ENCODE measurements at regions not wholly inside any gene's neighbourhood (a gene's known extent, or its start where the extent isn't known, plus 50 kb on each side); places are given as distances from the start of the nearest gene placed in this dataset.

DNA sequence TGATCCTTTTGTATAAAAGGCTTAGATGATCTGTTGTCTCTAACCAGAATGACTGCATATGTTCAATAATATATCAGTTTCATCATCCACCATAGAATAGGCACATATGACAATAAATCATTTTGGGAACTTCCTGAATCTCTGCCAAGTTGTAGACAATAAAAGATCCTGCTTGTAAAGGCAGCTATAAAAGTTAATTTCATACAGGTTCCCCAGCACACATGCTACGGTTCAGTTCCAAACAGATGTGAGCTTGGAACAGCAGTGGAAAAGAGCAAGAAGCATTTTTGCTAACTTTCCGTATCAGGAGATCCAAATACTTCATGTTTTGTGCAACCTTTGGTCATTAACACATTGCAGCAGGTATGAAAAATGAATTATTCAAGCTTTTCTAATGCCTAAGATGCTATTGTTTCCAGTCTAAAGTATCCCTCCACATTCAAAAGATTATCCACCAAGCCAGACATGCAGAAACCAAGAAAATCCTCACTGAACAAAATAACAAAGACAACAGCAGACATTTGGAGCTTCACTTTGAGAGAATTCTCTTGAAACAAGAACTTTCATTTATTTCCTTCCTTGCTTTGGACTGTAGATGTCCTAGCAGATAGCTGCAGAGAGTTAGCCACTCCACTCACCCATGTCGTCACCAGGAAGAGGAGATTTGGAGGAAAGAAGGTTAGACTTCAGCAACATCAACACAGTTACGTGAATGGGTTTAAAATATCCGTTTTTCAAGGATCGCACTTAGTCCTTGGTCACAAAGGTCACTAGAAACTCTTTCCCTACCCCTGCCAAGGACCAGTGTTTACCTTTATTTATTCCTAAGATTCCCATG, 453.5 kb upstream of the JARID2 start:
- no peak for DNase-seq (ENCODE audit: low spot score)

DNA sequence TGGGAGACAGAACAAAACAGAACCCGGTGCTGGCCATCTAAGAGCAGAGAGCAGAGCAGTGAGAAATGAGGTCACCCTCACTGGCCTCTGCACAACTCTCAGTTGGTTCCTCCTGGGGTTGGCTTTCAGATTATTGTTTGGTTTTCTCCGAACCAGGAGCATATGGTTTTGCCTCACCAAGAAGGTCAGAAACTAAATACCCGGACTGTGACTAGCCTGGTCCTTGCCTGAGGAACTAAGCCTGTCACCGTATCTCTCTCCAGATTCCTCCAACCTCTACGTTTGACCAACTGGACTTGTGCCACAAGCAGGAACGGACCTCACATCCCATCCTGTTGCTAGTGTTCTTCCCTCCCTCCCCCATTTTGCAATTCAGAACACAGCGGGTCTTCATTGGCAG, 450.4 kb upstream of the JARID2 start:
- no peak for DNase-seq (ENCODE audit: low spot score)

DNA sequence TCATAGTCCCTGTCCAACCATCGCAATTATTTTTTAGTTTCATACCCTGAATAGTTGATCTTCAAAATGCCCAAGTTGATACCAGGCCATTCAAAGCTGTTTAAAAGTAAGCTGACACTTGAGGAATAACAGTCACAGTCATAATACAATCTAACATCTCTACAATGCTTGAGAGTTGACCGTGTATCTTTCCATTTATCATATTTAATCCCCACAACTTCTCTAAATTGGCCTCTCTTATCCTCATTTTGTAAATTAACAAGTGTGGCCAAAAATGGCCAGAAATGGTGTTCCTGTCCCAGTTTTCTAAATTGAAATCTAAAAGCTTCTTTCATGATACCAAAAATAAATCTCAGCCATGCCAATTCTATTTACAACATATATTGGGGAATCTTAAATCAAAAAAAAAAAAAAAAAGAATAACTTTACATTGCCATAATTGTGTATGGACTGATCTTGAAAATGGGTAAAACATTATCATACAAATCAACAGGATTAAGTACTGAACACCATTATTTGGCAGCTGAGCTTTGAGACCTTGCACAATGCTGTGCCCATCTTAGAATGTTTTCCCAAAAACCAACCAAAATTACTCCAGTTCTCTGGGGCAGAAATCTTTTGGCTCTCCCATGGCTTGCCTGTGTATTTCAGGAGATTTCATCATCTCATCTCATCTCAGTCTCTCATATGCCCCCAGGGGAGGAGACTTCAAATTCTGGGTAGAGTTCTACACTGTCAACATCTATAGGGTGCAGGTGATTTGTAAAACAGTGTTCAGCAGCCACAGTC, 448.7 kb upstream of the JARID2 start:
- no peak for DNase-seq (ENCODE audit: low spot score)

DNA sequence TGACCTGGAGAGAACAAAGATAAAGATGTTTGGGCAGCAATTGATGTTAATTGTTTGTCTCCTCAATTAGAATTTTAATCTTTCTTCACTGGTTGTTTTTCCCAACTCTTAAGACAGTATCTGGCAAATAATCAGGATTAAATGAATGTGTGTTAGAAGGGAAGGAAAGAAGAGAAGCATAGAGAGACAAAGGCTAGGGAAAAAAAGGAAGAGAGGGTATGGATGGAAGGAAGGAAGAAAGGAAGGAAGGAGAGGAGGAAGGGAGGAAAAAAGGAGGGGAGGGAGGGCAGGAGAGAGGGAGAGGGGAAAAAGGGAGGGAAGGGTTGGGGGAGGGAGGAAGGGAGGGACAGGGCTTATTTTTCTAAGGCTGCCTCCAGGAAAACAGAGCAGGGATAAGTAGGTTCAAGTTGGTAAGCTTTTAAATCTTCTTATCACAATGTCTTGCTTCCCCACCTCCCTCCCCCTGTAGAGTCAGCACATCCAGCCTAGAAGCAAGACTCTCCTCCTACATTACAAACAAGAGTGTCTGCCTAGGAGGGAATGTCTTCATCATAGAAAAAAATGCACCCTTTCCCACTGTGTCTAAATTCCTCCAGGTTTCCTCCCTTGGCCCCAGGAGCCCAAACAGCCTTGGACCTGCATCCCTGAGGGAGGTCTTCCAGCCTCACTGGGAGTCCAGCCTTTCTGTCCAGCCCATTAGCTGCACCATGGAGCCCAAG, 447.8 kb upstream of the JARID2 start:
- no peak for DNase-seq (ENCODE audit: low spot score)

- no peak for DNase-seq (ENCODE audit: low spot score)
Observed at GRCh38 chr6:14798594-14798982, 447.3 kb upstream of the JARID2 start.

- no peak for DNase-seq (ENCODE audit: low spot score)
Observed at GRCh38 chr6:14798996-14799588, 446.8 kb upstream of the JARID2 start.

DNA sequence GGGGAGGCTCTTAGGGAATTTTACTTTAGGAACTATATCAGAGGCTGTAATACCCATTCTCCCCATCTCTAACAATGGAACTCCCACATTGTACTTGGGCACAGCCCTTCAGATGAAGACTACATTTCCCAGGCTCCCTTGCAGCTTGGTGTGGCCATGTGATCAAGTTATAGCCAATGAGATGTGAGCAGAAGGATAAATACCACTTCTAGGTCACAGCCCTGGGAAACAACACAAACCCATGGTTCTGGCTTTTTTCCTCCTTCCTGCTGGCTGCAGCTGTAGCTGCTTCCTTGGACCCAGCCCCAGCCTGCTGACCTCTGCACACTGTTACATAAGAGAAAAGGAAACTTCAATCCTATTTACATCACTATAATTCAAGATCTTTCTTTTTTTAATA, 445.9 kb upstream of the JARID2 start:
- peak; percentile 60 for DNase-seq (ENCODE audit: low spot score)

DNA sequence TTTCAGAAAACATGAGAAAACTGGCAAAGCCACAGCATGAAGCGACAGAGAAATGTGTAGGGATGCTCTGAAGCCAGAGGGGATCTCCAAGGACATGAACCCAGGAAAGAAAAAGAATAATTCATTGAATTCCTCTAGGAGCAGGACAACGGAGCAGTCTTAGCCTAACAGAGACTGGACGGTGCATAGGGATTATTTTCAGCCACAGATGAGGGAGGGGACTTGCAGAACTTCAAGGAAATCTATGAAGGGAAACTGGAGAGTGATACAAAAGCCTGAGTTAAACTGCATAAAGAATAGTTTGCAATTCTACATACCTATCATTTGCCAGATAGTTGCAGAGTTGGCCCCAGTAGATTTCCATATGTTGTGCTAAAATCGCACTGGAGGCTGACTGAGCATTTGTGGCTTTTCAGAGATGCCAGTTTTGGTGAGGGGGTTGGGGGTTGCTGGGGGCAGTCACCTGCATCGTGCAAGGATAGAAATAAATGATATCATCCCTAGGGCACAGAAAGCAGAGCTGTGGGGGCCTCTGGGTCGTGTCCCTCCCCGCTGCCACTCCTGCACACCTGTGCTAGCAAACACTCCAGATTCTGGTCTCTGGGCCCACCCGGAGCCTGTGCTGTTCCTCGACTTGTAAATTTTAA, 443.2 kb upstream of the JARID2 start:
- DNase-seq (ENCODE audit: low spot score): no peak

DNA sequence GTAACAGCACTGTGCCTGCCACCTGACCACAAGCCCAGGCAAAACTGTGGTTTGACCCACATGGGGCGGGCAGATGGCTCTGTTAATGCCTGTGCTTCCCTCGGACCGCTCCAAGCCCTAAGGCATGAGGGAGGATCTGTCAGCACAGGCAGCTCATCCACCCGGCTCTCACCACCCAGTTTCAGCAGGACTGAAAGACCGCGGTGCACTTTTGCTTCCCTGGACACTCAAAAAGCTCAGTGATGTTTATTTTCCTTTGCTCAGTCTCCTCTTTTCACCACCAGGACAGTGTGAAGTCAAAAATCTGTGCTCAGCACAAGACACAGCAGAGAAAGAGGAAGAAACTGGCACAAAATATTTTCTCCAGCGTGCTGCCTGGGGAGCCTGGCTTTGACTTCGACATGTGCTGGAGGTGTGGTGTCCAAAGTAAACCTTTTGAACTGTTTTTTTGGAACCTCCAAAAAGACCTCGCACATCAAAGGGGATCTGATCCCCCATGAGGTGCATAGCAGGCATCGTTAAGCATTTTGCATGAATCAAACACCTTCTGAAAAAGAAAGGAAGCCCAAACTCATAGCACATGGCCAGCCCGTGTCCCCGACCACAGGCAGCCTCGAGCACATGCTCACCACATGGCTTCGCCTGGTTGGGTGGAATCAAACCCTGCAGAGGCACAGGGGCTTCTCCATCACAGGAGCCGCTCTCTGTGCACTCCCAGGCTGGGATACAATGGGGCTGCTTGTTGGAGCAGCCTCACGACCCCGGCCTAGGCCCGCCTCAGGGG, 441.7 kb upstream of the JARID2 start:
- no peak for DNase-seq (ENCODE audit: low spot score)

DNA sequence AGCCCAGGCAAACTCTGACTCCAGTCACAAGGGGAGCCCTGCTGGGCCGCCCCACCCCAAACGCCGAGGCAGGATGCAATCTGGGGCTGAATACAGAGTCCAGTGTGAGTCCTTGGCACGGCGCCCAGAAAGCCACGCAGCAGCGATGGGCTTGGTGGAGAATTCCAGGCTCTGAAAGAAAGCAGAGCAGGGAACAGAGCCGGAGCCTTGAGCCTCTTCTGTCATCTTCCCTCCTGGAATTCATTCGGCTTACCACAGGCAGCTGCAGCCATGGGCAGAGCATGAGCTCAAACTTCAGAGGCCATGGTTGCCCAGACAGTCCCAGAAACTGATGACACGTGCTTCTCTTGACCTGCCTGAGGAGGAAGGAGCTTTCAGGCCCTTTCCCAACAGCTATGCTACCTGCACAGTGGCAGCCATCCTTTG, 441.1 kb upstream of the JARID2 start:
- DNase-seq (ENCODE audit: low spot score): no peak

DNA sequence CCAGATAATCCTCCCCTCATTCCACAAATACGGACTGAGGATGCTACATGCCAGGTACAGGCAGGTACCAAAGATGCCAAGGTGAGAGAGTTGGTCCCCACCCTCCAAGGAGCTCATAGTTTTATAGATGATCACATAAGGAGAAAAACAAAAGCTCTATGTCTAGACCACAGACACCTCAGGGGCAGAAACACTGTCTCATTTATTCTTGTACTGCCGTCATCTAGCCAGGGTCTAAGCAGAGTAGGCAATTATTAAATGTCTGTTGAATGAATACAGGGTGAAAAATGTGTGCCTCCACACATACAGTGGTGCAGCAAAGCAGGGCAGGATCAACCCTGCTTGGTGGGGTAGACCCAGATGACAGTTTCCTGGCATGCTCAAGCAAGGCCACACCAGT, 439.8 kb upstream of the JARID2 start:
- no peak for DNase-seq (ENCODE audit: low spot score)

DNA sequence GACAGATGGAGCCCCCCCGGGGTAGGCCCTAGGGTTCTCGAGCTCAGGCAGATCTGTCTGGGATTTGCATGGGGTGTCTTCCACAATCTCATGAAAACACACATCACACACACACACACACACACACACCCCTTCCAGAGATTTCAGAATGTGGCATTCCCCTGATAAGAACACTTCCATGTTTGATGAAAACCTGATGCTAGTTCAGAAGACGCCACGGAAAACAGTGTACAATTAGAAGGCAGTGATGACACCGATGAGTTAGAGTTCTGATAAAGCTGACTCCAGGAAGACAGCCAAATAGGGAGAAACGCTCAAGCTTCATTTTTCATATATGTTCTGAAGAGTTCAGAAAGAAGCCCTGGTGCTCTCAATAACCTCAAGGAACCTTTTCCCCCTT, 438.7 kb upstream of the JARID2 start:
- DNase-seq (ENCODE audit: low spot score): no peak

DNA sequence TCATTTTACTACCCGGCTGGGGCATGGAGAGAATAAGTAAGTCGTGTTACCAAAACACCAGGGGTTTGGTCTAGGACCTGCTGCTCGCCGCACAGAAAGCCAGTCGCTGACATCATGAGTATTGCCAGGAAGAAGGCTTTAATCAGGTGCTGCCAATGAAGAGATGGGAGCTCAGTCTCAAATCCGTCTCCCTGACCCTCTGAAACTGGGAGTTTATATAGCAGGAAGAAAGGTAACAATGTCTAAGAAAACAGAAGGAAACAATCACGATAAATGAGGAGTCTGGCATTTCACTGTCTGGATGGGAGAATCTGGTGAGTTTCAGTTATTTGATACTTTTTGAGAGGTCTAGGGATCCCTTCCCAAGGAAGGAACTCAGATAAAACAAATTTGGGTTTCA, 437.9 kb upstream of the JARID2 start:
- DNase-seq (ENCODE audit: low spot score): no peak

DNA sequence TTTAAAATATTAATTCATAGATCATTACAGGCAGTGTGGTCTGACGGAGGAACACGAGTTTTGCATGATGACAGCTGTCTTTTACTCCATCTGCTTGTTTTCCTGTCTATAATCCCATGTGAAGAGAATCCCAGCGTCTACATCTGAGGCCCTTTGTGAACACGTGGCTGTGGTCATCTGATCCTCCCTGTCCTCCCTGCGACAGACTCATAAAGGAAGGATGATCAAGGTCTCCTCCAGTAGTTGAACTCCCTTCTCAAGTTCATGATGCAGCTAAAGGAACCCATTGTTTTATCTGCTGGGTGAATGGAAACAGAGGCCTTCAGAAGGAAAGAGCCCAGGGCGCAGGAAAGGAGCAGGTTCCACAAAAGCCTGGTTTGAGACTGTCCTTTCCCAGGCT, 435.8 kb upstream of the JARID2 start:
- DNase-seq (ENCODE audit: low spot score): no peak

DNA sequence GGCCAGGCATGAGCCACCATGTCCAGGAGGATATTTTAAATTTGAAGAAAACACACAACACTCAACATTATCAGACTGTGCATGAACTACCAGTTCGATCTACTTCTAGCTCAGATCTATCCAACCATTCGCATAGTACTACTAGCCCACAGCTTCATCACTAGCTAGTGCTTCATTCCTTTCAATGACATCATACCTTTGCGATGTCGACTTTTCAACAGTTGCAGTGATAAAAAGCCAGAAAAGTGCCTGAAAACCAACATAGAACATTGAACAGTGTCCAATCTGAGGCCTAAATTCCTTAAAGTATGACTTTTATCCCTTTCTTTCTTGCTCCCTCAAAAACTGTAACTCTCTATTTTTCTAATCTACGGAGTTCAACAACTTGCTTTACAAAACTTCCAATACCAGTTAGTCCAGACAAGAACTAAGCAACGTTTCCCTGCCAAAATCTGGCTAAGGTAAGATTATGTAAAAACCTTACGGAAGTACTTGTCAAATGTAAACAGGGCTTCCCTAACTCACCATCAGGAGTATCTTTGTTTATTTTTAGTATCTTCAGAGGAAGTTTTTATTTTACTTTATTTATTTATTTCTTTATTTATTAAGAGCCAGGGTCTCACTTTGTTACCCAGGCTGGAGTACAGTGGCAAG, 434.0 kb upstream of the JARID2 start:
- DNase-seq (ENCODE audit: low spot score): no peak

GRCh38 chr6:14814016-14814415, 431.9 kb upstream of the JARID2 start:
- DNase-seq (ENCODE audit: low spot score): no peak

DNA sequence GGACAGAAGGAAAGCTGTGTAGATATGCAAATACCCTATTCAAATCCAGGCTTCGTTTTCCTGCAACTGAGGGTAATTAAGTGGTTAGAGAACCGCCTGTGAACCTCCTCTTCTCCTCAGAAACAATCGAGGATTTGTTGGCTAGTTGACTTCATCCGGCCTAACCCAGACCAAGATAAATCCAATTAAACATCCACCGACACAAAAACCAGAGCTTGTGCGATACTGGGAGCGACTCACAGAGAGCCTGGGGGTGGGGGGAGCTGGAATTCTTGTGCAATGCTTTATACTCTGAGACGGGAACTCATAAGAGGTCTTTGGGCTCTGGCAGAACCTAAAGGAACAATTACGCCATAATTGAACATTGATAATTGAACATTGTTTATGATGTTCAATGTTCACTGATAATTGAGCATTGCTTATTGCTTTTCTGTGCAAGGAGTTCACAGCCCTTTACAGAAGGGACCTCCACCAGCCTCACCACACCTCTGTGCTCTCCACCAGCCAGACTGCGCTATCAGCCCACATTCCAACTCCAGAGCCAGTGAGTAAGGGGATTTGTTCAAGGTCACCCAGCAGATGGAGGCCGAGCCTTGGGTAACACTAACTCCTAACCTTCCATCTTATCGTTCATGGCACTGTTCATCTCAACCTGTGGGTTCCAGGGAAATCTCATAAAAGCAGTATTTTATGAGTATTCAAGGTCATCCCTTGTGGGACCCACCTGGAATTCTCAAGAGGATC, 429.6 kb upstream of the JARID2 start:
- DNase-seq (ENCODE audit: low spot score): no peak

GRCh38 chr6:14817074-14817473, 428.8 kb upstream of the JARID2 start:
- DNase-seq (ENCODE audit: low spot score): no peak

DNA sequence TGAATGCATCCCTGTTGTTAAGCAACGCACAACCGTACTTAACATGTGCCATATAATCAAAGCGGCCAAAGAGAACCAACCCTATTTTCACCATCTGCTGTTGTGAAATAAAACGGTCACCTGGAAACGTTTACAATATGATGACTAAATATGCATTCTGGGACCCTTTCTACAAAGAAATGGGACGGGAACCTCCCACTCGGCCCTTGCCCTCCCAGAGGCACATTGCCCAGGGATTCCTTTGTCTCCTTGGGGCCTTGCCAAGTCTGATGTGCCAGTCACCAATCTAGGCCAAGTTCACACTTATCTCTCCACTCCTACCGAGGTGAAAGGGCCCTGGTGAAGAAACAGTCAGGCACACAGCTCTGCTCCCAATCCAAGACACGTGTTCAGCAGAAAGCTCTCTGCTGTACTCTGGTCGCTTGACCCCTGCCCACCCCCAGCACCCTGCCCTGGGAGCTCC, 427.4 kb upstream of the JARID2 start:
- no peak for DNase-seq (ENCODE audit: low spot score)

DNA sequence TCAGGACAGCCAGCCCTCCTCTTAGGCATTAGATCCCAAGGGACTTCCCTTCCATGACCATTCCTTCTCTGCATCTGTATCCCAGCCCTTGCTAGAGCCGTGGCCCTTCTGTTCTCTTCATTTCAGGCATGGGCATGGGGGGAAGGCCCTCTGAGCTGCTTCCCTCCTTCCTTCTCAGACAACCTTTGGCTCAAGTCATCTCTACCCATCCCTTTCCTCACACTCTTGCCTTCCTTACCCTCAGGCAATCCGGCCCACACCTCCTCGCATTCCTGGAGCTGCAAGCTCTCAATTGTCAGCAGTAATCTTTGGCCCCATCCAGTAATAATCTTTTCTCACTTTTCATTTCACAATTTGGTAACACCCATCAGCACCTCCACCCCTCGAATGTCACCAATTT, 426.9 kb upstream of the JARID2 start:
- DNase-seq (ENCODE audit: low spot score): no peak

Data from activated CD4-positive, alpha-beta T cell treated with anti-CD3 and anti-CD28 coated beads, Interleukin-2, Interleukin-4, amounts not matched to agents 100 ng/mL and 50 ng/mL, durations not matched to agents 16 hours and 8 hours (primary cell).